ENCODE measurements at regions not wholly inside any gene's neighbourhood (a gene's known extent, or its start where the extent isn't known, plus 50 kb on each side); places are given as distances from the start of the nearest gene placed in this dataset.
"Not testable (repeated sequence)": the region's sequence is repeated elsewhere in the genome, so short reads cannot be mapped to it uniquely, and the experiment has no call there.

DNA sequence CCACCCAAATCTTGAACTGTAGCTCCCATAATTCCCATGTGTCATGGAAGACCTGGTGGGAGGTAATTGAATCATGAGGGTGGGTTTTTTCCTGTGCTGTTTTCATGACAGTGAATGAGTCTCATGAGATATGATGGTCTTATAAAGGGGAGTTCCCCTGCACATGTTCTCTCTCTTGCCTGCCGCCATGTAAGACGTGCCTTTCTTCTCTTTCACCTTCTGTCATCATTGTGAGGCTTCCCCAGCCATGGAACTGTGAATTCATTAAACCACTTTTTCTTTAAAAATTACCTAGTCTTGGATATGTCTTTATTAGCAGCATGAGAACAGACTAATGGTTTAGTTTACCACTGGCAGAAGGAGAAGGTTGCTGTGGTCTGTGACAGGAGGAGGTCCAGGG is 111.5 kb upstream of the RAB18 start:
- DNase-seq = no peak
- intact Hi-C loops (cut with DNase I) = no loop called here

DNA sequence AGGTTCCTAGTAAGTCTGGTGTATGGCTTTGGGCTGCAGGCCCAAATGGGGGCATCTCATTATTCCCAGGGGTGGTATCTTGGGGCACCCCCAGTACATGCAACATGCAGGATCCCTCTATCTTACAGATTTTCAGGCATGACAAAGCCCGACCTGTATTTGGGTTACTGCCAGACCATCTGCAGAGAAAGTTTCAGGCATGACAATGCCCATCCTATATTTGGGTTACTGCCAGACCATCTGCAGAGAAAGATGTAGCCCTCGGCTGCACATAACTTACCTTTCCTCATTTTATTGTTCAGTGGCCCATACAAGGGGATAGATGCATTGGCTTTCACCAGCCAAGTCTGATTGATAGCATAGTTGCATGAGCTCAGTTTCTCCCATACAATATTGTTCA is 112.2 kb upstream of the RAB18 start:
- no peak for DNase-seq
- intact Hi-C loops (cut with DNase I) = no loop called here

DNA sequence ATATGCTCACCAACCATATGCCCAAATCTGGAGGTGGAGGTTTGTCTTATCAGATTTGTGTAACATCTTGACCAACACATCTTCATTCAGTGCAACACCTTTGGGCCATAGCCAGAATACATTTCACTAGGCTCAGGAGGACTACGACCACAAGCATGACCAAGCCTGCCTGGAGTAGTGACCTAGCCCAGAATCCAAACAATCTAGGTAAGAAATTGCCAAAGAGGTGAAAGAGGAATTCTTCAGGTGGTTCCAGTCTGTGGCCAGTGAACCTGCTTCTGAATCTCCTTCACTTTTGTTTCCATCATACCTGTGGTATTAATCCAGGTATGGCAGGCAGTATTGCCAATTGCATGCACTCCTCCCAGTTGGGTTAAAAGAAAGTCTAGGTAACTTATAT is 112.8 kb upstream of the RAB18 start:
- no peak for DNase-seq
- intact Hi-C loops (cut with DNase I) = no loop called here

DNA sequence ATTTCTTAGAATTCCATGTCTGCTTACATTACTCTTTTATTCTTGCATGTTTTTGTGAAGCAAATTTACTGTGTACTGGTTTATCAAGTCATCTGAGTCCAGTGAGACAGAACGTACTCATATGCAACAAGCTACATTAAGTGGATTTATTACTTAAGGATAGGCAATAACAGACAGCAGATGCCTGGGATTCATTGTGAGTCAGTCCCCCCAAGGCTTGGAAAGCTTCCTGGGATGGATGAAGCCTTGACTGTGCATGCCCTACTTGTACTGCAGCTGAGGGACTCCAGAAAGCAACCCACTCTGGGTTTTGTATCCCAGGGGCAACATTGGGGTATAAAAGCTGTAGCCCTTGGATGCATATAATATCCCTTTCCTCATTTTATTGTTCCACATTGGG is 113.4 kb upstream of the RAB18 start:
- no peak for DNase-seq
- intact Hi-C loops (cut with DNase I) = no loop called here

DNA sequence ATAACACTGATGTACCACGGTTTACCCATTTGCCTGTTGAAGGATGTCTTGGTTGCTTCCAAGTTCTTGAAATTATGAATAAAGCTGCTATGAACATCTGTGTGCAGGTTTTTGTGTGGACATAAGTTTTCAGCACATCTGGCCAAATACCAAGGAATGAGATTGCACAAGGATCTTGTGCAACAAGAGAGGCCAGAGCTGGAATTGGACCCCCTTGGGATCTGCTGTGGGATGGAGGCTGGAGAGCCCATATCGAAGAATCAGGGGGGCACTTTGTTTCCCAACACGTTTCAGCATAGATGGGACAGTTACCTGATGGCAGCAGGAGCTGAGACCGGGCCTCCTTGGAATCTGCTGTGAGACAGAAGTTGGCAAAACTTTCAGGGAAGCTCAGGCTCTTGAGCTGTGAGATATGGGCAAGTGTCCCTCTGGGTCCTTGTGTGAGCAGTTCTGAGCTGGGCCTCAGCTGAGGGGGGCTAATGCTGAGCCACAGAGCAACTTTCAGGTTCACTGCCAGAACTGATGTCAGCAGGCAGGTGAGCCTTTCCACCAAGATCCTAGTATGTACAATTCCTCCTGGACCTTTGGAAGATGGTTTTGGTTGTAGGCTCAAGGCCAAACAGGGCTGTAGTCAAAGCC is 115.2 kb upstream of the RAB18 start:
- DNase-seq = no peak
- intact Hi-C loops (cut with DNase I) = no loop called here

DNA sequence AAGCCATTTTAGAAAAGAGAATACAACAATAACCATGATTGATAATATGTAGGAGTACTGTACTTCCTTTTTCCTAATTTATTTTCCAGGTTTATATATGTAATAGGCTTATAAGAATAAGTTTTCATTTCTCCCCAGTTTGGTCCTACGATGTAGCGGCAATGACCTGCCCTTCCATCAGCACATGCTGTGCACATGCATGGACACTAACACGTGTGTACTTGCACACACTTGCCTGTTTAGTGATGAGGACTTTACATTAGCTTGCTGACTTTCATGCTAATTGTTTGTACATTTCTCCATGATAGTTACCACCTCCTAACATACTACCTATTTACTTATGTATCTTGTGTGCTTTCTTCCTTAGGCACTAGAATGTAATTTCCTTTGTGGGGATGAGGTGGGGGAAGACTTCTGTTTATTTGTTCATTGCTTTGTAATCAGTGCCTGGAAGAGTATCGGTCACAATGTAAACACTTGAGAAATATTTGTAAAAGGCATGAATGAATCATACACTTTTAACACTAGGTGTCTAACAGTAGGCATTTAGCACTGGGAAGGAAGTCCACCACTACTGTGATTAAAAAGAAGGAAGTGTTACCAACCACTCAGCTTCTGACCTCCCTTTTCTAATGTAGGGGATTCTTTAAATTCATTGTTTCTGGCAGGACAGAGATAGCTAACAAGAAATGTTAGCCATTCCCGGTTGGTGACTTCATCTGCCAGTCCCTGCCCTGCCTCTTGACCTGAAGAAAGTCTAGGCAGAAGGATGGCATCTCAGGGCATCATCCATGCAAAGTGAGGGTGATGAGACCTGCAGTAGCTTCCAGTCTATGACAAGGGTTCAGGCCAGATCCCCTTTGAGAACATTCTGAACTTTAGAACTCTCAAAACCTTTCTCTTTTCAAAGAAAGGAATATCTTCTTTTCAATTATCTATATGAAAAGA is 120.2 kb upstream of the RAB18 start:
- intact Hi-C loops (cut with DNase I) = no loop called here
- DNase-seq = no peak

DNA sequence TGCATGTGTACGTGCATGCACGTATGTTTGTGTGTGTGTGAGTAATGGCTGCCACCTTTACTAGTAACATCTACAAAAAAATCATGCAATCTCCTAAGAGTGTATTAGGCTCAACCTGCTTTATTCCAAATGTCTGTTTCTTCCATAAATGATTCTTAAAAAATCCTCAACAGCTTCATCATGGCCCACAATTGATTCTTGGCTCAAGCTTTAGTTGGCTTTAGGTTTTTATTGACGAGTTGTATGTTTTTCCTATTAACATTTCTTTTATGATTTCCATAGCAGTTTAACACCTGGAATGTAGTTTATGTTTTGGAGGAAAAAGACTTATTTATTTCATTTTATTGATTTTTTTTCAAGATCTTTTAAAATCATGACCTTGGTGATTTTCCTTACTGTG is 121.9 kb upstream of the RAB18 start:
- intact Hi-C loops (cut with DNase I) = no loop called here
- DNase-seq = no peak

DNA sequence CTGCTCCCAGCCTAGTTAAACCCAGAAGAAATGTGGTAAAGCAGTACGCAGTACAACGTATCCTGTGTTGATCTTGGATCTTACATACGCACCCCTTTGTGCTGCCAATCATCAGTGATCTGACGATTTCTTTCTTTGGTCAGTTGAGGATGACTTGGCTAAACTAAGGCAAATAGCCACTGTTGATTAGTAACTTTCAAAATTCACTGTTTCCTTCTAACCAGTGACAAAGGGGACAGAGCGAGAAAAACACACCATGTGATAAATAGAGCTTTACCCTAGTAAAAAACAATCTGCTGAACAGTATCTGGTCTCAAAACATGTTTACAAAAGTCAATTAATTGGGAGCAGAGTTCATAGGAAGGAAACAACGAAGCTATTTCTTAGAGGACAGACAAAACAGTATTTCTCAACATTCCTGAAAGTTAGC is 123.2 kb upstream of the RAB18 start:
- intact Hi-C loops (cut with DNase I) = no loop called here

DNA sequence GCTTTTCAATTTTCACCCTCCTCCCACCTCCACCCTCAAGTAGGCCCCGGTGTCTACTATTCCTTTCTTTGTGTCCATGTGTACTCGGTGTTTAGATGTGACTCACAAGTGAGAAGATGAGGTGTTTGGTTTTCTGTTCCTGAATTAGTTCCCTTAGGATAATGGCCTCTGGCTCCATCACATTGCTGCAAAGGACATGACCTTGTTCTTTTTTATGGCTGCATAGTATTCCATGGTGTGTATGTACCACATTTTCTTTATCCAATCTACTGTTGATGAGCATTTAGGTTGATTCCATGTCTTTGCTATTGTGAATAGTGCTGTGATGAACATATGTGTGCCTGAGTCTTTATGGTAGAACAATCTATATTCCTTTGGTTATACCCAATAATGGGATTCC is 125.1 kb upstream of the RAB18 start:
- DNase-seq; intact Hi-C loops (cut with DNase I): not testable (repeated sequence)

More for the DNA sequence above, 123.2 kb upstream of the RAB18 start:
- no peak for DNase-seq

DNA sequence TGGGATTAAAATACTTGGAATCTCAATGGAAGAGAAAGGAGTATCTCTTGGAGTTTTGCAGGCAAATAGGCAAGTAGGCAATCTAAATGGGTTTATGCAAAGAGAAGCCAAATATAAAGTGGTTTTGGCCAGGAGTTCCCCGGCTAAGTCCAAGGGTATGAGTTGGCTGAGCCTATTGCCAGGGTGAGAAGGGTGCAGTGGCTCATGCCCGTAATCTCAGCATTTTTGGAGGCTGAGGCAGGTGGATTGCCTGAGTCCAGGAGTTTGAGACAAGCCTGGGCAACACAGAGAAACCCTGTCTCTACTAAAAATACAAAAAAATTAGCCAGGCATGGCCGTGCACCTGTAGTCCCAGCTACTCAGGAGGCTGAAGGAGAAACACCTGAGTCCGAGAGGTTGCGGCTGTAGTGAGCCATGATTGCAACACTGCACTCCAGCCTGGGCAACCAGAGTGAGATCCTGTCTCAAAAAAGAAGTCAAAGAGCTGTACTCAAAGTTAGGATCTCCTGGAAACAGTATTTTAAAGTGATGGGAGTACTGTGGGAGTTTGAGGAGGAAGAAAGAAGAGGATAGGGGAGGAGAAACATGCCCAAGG is 130.4 kb upstream of the RAB18 start:
- DNase-seq = no peak
- intact Hi-C loops (cut with DNase I) = no loop called here

DNA sequence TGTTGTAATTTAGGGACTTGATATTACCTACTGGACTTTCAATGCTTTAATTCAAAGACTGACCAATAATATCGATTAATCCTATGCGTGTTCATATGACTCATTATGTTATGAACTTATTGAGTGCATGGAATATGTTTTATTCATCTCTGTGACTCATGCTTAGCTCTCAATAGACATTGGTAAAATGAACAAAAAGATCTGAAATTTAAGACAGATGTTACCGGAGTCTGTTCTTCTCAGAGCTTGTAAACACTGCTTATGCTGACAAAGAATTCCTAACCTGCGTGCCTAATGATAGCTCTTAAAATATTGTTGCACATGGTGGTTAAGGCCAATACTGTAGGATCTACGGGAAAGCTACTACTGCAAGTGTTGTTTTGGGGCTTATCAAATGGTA is 131.5 kb upstream of the ACBD5 start:
- DNase-seq = no peak
- intact Hi-C loops (cut with DNase I) = no loop called here

DNA sequence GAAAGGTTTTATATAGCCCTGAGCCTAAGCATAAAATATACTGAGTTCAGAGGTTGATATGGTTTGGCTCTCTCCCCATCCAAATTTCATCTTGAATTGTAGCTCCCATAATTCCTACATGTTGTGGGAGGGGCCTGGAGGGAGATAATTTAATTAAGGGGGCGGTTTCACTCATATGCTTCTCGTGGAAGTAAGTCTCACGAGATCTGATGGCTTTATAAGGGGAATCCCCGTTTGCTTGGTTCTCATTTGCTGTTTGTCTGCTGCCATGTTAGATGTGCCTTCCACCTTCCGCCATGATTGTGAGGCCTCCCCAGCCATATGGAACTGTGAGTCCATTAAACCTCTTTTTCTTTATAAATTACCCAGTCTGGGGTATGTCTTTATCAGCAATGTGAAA is 130.8 kb upstream of the ACBD5 start:
- DNase-seq; intact Hi-C loops (cut with DNase I): not testable (repeated sequence)

DNA sequence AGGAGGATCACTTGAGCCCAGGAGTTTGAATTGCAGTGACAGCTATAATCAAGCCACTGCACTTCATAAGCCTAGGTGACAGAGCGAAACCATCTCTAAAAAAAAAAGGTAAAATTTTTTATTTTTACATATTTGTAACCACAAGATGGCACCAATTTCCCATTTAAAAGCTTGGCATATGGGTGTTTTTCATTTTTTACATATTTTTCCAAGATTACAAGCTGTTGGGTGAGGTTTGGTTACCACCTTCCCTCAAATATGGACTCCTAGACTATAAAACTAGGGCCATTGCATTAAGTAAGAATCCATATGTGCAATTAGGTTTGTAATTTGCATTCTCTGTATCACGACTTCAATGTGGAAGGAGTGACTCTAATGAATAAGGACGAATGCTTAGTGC is 129.3 kb upstream of the ACBD5 start:
- intact Hi-C loops (cut with DNase I) = no loop called here
- DNase-seq = no peak

DNA sequence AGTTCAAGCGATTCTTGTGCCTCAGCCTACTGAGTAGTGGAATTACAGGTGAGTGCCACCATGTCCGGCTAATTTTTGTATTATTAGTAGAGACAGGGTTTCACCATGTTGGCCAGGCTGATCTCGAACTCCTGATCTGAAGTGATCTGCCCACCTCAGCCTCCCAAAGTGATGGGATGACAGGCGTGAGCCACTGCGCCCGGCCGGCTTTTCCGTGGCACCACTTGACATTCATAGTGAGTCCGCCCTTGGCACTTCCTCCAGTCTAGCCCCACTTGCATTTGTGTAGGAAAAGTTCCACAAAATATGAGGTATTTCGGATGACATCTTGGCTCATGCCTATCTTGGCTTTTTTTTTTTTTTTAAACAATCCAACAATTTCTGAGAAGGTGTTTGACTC is 128.1 kb upstream of the ACBD5 start:
- no peak for DNase-seq

DNA sequence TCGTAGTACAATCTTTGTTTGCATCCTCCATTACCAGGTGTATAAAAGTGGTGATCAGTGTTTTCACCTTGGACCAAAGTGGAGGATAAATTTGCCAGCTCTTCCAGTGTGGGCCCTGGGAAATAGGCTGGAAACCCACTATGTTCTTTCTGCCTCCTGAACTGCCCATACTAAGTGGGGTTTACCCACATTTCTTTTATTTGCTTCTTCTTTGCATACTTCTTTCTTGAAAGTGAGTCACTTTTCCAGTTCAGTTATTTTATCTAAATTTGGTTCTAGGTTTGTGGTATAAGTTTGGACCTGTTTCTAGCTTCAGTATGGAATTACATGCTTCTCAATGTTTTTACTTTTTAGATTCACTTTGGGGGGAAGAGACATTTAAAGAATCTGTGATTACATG is 126.2 kb upstream of the ACBD5 start:
- DNase-seq = no peak
- intact Hi-C loops (cut with DNase I) = no loop called here

More for the DNA sequence above, 128.1 kb upstream of the ACBD5 start:
- intact Hi-C loops (cut with DNase I) = no loop called here

DNA sequence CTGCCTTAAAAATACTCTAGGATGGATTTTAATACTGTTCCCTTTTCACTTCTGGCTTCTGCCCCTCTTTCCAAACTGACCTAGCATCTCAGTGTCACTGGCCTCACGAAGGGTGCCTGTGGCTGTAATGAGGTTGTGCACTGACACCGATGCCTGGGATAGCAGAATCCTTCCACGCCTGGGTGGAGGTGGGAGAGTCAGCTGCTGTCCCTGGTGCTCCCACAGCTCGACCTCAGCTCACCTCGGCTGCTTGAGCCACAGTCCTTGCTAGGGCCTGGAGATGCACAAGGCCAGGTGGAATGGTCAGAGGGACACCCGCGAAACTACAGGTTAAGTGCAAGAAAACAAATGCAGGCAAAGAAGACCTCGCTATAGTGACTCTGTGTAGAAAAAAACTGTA is 123.4 kb upstream of the ACBD5 start:
- intact Hi-C loops (cut with DNase I) = no loop called here
- peak in 3 of 42 donors; percentile 10 to 44 (median 17) for DNase-seq

DNA sequence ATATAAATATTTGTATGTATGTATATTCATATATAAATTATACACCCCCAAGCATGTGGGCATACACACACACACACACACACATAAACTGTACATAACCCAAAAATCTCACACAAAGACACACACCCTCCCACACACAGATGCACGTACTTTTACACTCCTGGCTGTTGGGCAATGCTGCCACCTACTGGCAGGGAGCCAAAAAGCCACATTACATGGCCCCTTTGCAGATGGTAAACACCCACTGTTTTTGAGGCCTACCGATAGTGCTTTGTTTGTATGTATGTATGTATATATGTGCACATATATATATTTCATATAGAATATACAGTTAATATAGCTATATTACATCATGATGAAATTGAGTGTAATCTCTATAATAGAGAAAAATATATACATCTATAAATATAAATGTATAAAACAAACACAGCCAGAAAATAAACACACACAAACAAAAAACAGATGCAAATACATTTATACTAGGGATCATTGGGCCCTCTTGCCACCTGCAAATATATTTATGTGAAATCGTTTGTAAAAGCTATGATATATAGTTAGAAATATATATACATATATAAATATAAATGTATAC is 120.1 kb upstream of the ACBD5 start:
- DNase-seq = peak; percentile 51 to 91 (median 82)
- intact Hi-C loops (cut with DNase I) = no loop called here

DNA sequence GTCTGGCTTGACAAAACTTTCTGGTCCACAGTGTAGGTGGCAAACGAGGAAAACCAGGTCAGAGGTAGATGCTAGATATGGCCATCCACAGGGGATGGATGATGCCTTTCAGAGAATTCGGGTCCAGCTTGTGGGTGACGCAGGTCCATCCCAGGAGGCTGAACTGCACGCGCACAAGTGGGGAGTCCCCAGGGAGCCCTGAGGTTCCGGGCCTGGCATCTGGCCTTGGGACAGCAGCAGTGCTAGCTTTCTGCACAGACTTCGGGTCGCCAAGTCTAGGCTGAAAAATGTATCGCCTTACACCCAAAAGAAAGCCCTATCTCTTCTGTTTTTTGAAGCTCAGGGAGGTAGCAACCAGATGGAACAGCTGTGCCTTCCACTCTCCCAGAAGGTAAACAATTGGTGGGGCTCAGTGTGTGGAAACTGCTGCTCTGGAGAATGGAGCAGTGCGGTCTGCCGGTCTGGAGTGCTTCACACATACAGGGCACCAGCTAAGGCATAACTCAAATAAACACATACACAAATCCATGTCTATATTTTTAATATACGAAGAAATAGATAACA is 119.3 kb upstream of the ACBD5 start:
- intact Hi-C loops (cut with DNase I) = loop anchor here (5.0 kb wide), 1 partner anchor 468 kb away; no protein-coding TSS in a partner anchor
- DNase-seq = no peak

DNA sequence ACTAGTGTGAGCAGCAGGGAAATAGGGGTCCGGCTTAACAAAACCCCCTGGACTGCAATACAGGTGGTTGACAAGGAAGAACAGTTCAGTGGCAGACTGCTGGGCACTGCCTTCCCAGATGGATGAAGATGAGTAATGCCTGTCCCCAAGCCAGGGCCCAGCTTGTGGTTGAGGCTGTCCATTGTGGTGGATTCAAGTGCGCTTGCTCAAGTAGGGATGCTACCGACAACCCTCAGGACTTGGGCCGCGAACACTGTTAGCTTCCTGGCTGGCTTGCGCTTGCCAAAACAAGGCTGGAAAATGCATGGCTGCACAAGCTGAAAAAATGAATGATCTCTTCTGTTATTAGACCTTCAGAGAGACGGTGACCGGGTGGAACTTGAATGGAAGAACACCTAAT is 116.1 kb upstream of the ACBD5 start:
- intact Hi-C loops (cut with DNase I) = loop anchor here (5.0 kb wide), 1 partner anchor 464 kb away; no protein-coding TSS in a partner anchor
- no peak for DNase-seq
